Choroid plexus epithelial cell (primary cell): ENCODE measurements at regions not wholly inside any gene's neighbourhood (a gene's known extent, or its start where the extent isn't known, plus 50 kb on each side); places are given as distances from the start of the nearest gene placed in this dataset.
A peak's percentile ranks its signal among the peaks of the same experiment; 100 is the strongest.

ENCODE experiments used
- DNase-seq: peaks from one replicate; pipeline ENCODE4 v3.0.0-alpha.2; 2010; ENCODE audit warnings: low read depth
- H3K4me3 ChIP-seq: 2 replicates; pipeline ENCODE4 v1.5.1; 2011; ENCODE audit warnings: low read depth, mild to moderate bottlenecking, control low read depth, low read length, moderate library complexity
- TF ChIP-seq, protein P1 (sequence below): conservative IDR thresholded peaks from 2 replicates; pipeline ENCODE4 v1.5.1; 2011; ENCODE audit warnings: low read depth, mild to moderate bottlenecking, control low read depth, inconsistent platforms, low read length, moderate library complexity

GRCh38 chr10:44703241-44704155 is 207.6 kb upstream of the TMEM72 start:
- TF ChIP-seq, protein P1, sequence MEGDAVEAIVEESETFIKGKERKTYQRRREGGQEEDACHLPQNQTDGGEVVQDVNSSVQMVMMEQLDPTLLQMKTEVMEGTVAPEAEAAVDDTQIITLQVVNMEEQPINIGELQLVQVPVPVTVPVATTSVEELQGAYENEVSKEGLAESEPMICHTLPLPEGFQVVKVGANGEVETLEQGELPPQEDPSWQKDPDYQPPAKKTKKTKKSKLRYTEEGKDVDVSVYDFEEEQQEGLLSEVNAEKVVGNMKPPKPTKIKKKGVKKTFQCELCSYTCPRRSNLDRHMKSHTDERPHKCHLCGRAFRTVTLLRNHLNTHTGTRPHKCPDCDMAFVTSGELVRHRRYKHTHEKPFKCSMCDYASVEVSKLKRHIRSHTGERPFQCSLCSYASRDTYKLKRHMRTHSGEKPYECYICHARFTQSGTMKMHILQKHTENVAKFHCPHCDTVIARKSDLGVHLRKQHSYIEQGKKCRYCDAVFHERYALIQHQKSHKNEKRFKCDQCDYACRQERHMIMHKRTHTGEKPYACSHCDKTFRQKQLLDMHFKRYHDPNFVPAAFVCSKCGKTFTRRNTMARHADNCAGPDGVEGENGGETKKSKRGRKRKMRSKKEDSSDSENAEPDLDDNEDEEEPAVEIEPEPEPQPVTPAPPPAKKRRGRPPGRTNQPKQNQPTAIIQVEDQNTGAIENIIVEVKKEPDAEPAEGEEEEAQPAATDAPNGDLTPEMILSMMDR, result no peak
- H3K4me3 ChIP-seq, result no peak overlapping the region
- DNase-seq, result peak; percentile 78

- H3K4me3 ChIP-seq, result no peak overlapping the region
- DNase-seq, result no peak
- TF ChIP-seq, protein P1, result no peak
Observed at GRCh38 chr10:44704616-44705015, 206.5 kb upstream of the TMEM72 start.

- peak; percentile 83 for DNase-seq
- no peak overlapping the region for H3K4me3 ChIP-seq
- TF ChIP-seq, protein P1, result no peak
Observed at GRCh38 chr10:44706745-44707144, 204.4 kb upstream of the TMEM72 start.

DNA sequence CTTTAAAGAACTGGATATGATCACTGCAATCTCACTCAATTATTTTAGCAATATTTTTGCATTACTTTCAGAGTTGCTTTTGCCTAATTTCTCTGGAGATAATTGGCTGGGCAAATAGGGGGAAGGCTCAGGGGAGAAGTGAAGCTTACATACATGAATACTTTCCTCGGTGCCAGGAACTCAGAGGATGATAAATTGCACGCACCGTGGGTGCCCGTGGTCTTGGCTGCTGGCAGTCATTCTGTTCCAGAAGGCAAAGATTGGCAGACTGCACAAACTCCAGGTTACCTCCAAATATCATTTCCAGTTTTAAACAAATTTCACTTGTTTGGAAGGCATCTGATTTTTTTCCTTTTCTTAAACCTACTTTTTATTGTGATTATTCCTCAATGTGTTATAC is 197.8 kb upstream of the TMEM72 start:
- TF ChIP-seq, protein P1, result no peak
- no peak for DNase-seq
- H3K4me3 ChIP-seq, result no peak overlapping the region

GRCh38 chr10:44714451-44714850 is 196.7 kb upstream of the TMEM72 start:
- H3K4me3 ChIP-seq, result no peak overlapping the region
- TF ChIP-seq, protein P1, result no peak
- DNase-seq, result no peak

GRCh38 chr10:44715136-44715535 is 196.0 kb upstream of the TMEM72 start:
- no peak overlapping the region for H3K4me3 ChIP-seq
- peak; percentile 74 for DNase-seq
- TF ChIP-seq, protein P1, result no peak

GRCh38 chr10:44716470-44717015 is 194.6 kb upstream of the TMEM72 start:
- TF ChIP-seq, protein P1, result no peak
- no peak overlapping the region for H3K4me3 ChIP-seq
- DNase-seq, result no peak
